Myocyte (in vitro differentiated cells): ENCODE measurements at regions not wholly inside any gene's neighbourhood (a gene's known extent, or its start where the extent isn't known, plus 50 kb on each side); places are given as distances from the start of the nearest gene placed in this dataset.
A peak's percentile ranks its signal among the peaks of the same experiment; 100 is the strongest.

ENCODE experiments used
- DNase-seq: peaks from one replicate; pipeline ENCODE4 v3.0.0-alpha.2; 2012; ENCODE audit warnings: low read depth

GRCh38 chr4:132527817-132528216 lies 621.3 kb upstream of the PCDH10 start:
- DNase-seq = no peak

- no peak for DNase-seq
Observed at GRCh38 chr4:132530861-132531260, 618.2 kb upstream of the PCDH10 start.

GRCh38 chr4:132540268-132540667 lies 608.8 kb upstream of the PCDH10 start:
- DNase-seq = no peak

GRCh38 chr4:132540797-132541196 lies 608.3 kb upstream of the PCDH10 start:
- DNase-seq = no peak

GRCh38 chr4:132542228-132542627 lies 606.9 kb upstream of the PCDH10 start:
- no peak for DNase-seq

DNA sequence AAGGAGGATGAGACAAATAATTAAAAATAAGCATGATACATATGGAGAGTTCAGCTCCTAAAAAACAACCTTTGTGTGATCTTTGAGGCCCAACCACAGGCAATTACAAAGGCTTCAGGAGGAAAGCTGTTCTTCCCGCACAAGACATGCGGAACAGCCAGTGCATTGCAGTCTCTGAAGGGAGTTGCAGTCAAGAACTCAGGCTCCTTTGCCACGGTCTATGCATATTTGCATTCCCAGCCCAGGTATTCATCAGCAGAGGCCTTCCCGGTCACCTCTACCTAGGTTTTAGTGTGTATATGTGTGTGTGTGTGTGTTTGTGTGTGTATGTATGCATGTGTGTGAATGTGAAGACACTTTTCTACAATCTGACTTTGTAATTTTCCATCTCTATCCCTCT lies 600.6 kb upstream of the PCDH10 start:
- no peak for DNase-seq

GRCh38 chr4:132556316-132556715 lies 592.8 kb upstream of the PCDH10 start:
- DNase-seq = no peak

DNA sequence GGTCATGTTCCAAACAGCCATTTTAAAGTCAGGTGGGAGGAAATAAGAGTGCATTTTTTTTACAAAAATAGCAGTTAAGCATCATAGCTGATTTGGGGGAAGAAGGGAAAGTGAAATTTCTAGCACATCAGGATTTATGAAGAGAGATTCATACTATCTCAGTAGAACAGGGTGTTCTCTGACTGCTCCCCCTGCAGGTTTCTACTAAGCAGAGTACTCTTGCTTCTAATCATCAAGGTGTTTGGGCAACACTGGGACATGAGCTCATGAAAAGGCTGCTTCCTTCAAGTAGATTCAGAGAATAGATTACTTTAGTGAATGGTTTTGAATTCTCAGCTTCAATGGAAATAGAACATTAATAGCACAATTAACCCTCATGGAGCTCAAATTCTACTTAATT lies 591.4 kb upstream of the PCDH10 start:
- no peak for DNase-seq

- DNase-seq = no peak
Observed at GRCh38 chr4:132564920-132565319, 584.2 kb upstream of the PCDH10 start.

DNA sequence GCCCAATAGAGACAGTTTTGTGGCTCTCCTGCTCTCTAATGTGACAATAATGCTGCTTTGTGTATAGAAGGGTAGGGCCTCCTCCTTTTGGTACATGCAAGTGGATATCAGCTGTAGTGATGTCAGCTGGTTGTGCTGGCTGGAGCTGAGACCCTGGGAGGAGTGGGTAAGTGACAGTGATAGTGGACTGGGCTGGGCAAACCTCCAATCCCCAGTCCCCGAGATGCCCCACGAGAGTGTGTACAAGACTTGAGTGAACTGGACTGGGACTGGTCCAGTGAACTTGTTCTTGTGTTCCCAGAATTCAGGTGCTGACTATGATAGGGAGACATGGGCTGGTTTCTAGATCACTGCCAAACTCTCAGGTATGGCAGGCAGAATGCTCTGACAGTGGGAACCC lies 583.6 kb upstream of the PCDH10 start:
- DNase-seq = no peak

GRCh38 chr4:132572210-132572609 lies 576.9 kb upstream of the PCDH10 start:
- no peak for DNase-seq

GRCh38 chr4:132587626-132588025 lies 561.5 kb upstream of the PCDH10 start:
- no peak for DNase-seq

DNA sequence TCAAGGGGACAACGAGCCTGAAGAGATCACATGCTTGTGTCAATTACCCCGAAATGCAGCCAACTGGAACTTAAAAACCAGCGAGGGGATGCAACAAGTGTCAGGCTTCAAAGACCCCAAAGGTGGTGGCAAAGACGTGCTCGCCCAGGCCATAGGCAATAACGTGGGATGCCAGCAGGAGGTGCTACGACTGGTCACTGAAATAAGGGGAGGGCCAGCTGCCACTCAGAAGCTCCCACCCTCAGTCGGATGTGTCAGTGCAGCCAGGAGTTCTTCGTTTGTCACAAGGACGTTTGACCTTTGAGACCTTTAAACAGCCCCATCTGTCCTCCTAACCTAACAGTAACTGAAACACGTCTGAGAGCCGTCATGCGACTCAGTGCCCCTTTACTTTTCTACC lies 556.8 kb upstream of the PCDH10 start:
- DNase-seq = no peak

GRCh38 chr4:132592850-132593249 lies 556.2 kb upstream of the PCDH10 start:
- no peak for DNase-seq

DNA sequence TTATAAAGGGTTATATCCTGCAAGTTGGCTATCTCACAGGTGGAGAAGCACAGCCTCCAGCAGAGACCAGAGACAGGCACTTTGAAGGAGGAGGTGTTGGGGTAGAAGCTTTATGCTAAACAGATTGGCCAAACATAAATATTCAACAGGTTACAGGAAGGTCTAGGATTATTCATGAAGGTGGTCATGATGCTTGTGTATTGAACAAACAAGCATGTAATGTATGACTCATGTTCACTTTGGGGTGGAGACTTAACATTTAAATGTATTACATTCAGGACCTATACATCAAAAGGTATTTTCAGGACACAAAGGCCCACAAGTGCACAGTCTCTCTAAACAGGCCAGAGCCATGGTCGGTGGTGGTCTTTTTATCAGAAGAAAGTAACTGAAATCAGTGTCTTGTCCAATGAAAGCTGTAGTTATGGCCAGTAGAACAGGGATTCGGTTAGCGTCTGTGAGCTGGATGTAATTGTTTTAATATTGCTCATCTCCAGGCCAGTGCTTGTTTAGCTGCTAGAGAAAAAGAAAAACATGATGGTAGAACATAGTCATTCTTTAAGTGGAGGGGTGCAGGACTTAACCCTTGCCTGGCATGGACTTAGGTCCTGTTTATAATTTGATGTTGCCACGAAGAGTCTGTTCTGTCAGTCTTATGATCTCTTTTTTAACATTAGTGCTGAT lies 555.2 kb upstream of the PCDH10 start:
- no peak for DNase-seq

- no peak for DNase-seq
Observed at GRCh38 chr4:132596186-132596585, 552.9 kb upstream of the PCDH10 start.

- DNase-seq = no peak
Observed at GRCh38 chr4:132605551-132605950, 543.5 kb upstream of the PCDH10 start.

DNA sequence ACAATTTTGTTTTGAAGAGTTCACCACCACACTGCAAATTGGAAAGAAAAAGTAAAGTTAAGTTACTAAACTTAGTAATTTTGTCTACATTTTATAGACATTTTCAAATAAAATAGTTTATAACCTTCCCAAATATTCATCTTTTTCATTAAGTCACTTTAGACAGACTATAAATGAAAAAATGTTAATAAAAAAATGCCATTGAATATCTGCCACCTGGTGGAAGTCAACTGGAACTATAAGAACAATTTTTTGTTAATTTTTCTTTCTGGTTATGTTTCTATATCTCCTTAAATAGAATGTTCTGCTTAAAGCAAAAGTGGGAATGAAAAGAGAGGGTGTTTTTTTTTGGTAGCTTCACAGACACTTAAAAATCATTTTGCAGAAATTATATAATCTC lies 534.4 kb upstream of the PCDH10 start:
- no peak for DNase-seq

DNA sequence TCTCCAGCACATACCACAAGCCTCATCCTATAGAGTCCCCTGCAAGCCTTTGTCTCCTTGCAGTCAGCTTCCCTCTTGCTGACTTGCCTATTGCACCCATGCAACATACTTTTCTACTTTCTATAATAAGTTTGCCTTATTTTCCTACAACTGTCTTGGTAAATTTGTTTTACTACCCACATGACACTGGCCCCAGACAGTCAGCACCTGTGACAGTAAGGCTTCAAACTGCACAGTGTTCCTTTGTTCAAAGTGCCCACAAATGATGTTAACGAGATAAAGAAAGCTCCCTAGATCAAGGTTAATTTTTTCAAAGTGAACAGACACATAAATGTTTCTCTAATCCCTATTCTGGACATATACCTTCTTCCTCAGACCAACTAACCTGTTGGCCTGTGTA lies 529.1 kb upstream of the PCDH10 start:
- DNase-seq = no peak

- DNase-seq = peak; percentile 9
Observed at GRCh38 chr4:132642016-132642817, 506.9 kb upstream of the PCDH10 start.

- DNase-seq = no peak
Observed at GRCh38 chr4:132646186-132646585, 502.9 kb upstream of the PCDH10 start.

GRCh38 chr4:132651196-132651595 lies 497.9 kb upstream of the PCDH10 start:
- no peak for DNase-seq

- DNase-seq = no peak
Observed at GRCh38 chr4:132660181-132660580, 488.9 kb upstream of the PCDH10 start.
